Astrocyte (in vitro differentiated cells and primary cell): ENCODE measurements at regions not wholly inside any gene's neighbourhood (a gene's known extent, or its start where the extent isn't known, plus 50 kb on each side); places are given as distances from the start of the nearest gene placed in this dataset.

ENCODE experiments used
- EZH2 ChIP-seq: IDR thresholded peaks from 2 replicates; pipeline ENCODE4 v1.6.1; 2012; ENCODE audit warnings: mild to moderate bottlenecking, low read length, inconsistent platforms; ENCODE audit not compliant: insufficient read depth
- TF ChIP-seq, protein P1 (sequence below): IDR thresholded peaks from 2 replicates; pipeline ENCODE4 v1.5.1; 2011; ENCODE audit warnings: low read depth, mild to moderate bottlenecking, inconsistent platforms, low read length, moderate library complexity; ENCODE audit not compliant: insufficient read depth

DNA sequence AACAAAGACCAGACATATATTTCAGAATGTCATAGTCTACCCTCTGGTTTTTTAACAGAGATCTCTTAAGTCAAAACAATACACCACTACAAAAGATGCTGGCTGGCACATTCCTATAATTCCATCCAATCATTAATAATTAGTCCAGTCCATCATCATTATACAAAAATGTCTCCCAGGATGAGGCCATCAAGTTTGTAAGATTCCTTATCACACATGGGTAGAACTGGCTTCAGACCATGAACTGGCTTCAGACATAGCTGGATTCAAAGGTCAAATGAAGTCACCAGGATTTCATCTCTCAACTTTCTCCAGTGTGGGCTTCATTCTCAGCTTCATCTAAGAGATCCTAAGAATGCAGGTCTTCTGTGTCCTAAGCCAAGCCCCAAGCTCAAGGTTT lies 147.1 kb downstream of the ENC1 start:
- TF ChIP-seq, protein P1, sequence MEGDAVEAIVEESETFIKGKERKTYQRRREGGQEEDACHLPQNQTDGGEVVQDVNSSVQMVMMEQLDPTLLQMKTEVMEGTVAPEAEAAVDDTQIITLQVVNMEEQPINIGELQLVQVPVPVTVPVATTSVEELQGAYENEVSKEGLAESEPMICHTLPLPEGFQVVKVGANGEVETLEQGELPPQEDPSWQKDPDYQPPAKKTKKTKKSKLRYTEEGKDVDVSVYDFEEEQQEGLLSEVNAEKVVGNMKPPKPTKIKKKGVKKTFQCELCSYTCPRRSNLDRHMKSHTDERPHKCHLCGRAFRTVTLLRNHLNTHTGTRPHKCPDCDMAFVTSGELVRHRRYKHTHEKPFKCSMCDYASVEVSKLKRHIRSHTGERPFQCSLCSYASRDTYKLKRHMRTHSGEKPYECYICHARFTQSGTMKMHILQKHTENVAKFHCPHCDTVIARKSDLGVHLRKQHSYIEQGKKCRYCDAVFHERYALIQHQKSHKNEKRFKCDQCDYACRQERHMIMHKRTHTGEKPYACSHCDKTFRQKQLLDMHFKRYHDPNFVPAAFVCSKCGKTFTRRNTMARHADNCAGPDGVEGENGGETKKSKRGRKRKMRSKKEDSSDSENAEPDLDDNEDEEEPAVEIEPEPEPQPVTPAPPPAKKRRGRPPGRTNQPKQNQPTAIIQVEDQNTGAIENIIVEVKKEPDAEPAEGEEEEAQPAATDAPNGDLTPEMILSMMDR = no peak
- no peak for TF ChIP-seq EZH2
